HG03354 (cell line): ENCODE measurements at regions not wholly inside any gene's neighbourhood (a gene's known extent, or its start where the extent isn't known, plus 50 kb on each side); places are given as distances from the start of the nearest gene placed in this dataset.
"Not testable (repeated sequence)": the region's sequence is repeated elsewhere in the genome, so short reads cannot be mapped to it uniquely, and the experiment has no call there.

Experiments used
- ATAC-seq: cut with Tn5 transposase; IDR thresholded peaks from one replicate; pipeline ENCODE4 v1.9.1; 2021; ENCODE audit warnings: mild to moderate bottlenecking; ENCODE audit not compliant: unreplicated experiment, poor library complexity, severe bottlenecking

DNA sequence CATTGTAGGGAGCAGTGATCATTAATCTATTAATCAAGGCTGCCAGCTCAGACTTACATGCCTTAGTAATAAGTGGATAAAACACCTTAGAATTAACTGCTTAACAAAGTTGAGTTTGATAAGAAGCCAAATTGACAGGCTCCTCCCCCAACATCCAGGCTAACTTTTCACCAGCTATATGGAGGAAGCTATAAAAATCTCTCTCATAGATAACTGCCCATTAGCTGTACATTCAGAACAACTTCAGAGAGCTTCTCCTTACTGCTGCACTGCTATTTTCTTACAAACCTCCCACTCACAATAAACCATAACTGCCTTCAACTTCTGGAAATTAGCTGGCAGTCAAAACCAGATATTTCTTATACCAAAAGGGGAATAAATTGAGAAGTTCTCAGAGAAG, 364.1 kb downstream of the PRELID2 start:
- no peak for ATAC-seq

GRCh38 chr5:145470396-145470979, 364.7 kb downstream of the PRELID2 start:
- no peak for ATAC-seq

GRCh38 chr5:145467446-145467845, 367.7 kb downstream of the PRELID2 start:
- ATAC-seq: no peak

DNA sequence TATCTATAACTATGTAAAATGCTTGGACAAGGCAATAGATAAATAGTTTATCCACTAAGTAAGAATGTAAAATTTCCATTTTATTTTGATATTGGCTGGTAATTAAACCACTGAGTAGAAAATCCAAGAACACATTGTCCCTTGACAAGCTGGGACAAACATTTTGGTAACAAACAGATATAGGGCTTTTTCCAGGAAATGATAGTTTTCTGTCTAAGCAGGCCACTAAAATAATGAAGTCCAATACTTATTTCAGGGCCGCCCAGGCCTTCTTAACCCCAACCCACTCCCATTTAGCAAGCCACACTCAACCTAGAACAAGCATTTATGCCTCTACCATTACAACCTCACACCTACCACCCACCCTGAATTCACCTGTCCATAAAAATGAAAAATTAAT, 368.6 kb downstream of the PRELID2 start:
- ATAC-seq: no peak

DNA sequence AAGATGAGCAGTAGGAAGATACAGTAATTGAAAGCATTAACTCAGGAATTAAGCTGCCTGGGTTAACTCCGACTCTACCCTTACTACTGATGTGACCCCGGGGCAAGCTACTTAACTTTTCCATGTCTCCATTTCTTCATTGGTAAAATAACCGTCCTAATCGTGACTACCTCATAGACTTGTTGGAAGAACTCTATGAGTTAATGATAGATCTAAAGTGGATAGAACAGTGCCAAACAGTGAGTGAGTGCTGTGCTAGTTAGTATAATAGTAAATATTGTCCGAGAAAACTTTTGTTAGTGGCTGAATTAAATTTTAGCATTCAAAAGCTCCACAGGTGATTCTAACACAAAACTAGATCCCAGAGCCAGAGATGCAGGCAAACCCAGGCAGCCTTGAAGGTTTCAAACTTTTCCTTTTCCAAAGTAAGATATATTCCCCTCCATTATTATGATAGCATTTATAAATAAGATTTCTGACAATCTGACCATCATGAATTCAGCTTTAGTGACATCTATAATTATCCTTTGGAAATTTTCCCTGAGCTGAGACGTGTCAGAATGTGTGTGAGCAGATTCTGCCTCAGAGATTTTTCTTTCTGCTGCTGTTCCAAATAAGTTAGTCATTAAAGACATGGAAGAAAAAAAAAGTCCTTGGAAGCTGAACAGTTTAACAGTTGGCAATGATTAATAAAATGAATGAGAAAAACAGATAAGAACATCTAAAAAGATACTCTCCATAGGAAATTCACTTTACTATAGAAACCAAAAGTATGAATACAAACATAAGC, 369.5 kb downstream of the PRELID2 start:
- no peak for ATAC-seq

DNA sequence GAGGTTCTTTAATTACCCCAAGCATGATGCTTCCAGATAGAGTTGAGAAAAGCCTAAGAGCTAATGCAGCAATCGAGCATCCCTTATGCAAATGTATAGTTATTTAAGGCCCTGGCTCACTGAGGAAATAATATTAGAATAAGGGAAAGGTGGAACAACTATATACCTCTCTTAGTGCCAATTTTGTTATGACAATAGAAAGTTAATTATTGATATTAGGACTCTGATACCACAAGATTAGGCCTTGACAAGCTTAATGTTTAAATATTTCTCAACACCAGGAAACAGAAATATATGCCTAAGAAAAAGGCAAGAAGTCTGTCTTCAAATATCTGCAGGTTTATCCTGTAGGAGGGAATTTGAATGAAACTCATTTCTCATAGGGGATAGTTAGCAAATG, 371.0 kb downstream of the PRELID2 start:
- ATAC-seq: no peak

DNA sequence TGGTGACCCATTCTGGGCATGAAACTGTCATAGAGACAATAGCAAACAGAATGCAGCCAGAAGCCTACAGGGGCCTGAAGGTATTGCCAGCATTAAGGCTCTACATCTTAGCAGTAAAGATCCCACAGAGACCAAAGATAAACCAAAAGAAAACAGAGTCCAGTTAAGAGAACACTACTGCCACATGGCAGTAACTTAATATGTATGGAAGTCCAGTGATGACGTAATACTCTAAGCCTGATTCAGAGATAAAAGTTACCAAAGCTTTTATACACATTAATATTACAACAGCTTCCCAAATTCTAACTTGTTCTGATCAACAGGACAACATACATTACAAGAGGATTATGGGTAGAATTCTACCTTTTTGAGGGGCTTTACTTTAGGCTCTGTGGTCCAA, 371.5 kb downstream of the PRELID2 start:
- no peak for ATAC-seq

DNA sequence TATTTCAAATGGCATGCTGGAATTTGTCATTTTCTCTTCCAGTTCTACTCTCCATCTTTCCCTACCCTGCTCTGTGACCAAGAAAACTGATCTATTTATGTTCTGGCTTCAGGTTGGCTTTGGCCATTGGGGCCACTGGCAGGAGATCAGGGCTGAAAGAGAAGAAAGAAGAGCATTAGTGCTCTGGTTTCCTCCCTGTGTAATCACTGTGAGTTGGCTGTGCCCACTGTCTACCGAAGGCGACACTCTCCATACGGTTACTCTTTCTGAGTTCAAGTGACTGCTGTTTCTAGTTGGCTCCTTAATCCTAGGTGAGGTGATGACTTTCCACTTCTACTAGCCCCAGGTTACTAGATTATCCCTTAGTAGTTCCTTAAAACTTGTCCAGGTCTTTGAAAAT, 372.6 kb downstream of the PRELID2 start:
- no peak for ATAC-seq

DNA sequence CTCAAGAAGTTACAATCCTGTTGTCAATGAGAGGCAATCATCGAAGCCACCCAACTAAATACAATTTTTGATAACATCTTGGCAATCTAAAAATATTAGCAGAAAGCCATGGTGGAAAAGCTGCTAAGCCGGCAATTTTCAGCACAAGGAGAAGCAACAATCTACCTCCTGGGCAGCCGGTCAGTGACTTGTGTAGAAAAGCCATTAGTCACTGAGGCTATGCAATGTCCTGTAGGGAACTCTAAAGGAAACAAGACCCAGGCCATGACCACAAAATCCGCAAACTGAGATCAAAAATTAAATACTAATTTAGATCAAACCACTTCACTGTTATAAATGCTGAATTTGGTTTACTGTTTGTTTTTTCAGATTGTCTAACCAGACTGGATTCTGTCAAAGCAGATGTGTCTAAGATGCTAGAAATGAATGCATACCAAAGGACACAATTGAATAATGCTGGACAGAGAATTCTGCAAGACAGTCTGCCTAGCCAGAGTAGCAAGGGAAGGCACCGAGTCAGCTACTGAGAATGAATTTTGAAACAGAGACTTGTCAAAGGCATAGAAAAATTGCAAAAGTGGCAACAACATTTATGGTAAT, 384.8 kb downstream of the PRELID2 start:
- ATAC-seq: no peak

DNA sequence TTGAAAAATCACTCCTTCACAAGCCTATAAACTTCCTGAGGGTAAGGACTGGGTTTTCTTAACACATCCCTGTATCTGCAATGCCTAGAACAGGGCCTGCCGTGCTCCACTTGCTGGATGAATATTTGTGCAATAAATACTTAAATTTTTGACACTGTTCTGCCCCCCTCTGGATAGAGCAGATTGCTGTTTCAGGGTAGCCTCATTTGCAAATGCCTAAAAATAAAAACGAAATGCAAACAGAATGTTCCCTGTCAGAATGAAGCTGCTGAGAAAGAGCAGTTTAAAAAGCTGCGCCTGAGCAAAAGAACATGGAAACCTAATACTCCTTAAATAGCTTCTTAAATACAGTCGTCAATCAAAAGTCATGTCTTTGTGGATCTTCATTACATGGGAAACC, 385.3 kb downstream of the PRELID2 start:
- ATAC-seq: no peak

- not testable (repeated sequence) for ATAC-seq
These were observed 388.3 kb downstream of the PRELID2 start for GRCh38 chr5:145446875-145447274.

DNA sequence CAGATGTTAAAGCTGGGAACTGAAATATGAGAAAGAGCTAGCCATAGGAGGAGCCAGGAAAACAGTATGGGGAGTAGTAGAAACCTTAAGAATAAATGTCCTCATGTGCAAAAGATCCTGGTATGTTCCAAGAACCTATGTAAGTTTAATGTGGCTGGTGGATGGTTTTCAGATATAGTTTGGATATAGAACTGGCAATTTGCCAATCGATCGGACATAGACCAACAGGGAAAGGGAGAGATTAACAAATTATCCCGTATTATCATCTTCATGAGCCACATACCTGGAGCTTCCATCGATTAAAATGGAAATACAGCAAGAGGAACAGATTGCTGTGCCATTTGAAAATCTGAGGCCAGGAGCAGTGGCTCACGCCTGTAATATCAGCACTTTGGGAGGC, 388.7 kb downstream of the PRELID2 start:
- no peak for ATAC-seq

- no peak for ATAC-seq
These were observed 390.1 kb downstream of the PRELID2 start for GRCh38 chr5:145445027-145445426.

DNA sequence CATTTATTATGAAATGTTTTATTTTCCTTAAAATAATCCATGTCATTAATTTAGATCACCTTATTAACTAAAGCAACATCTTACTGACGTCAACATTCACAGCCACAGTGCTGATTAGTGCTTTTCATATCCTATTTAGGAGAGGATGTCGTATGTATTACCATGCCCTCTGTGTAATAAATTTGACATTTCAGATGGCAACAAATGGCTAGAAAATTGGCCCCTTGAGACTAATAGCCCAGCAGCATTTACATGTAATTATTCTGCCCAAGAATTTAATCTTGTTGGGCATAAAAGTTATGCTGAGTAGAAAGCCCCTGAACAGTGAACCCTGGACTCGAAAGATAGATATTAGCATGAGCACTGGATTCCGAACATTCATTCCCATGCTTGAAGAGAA, 391.2 kb downstream of the PRELID2 start:
- ATAC-seq: no peak

DNA sequence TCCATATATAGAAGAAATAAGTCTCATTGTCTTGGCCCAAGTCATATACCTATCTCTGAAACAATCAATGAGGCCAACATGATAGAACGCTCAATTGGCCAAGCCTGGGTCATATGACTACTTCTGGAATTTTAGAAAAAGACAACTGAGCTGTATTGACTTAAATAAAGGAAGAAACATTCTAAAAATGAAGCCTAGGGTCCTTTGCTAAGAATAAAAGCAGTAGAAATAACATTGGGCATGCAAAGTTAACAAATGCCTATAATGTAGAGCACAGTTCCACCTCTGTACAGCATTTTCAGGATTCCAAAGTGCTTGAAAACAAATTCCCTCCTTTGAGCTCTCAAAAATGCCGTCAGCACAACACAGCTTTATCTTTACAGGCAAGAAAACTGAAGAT, 391.8 kb downstream of the PRELID2 start:
- ATAC-seq: no peak

- ATAC-seq: not testable (repeated sequence)
These were observed 392.5 kb downstream of the PRELID2 start for GRCh38 chr5:145442661-145443060.

GRCh38 chr5:145441228-145441627, 393.9 kb downstream of the PRELID2 start:
- no peak for ATAC-seq

- ATAC-seq: no peak
These were observed 397.5 kb downstream of the PRELID2 start for GRCh38 chr5:145437627-145438026.

DNA sequence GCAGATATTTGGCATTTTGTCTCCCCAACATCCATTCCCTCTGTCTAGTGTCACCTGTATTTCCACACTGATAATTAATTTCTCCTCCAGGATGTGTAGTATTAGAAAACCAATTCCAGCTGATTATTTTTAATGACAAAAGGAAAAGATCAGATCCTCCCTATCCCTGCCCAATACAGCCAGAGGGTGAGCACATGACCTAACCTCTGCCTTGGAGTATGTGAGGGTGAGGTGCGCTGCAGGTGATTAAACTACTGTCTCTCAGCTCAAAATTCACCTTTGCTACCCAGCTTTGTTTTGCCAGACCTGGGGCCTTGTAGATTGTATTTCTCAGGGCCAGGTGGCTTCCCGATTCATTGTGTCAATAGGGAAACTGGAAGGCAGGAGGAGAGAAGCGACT, 402.1 kb downstream of the PRELID2 start:
- no peak for ATAC-seq

- ATAC-seq: no peak
These were observed 406.0 kb downstream of the PRELID2 start for GRCh38 chr5:145429170-145429569.

DNA sequence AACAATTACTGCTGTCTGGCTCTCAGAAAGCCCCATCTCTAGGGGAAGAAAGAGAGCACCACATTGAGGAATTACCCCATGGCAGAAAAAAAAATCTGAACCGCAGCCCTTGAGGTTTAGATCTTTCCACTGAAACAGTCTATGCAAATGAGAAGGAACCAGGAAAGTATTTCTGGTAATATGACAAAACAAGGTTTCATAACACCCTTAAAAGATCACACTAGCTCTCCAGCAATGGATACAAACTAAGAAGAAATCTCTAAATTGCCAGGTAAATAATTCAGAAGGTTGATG, 427.1 kb downstream of the PRELID2 start:
- peak; percentile 64 for ATAC-seq
